DMS79 (cell line): ENCODE measurements at regions not wholly inside any gene's neighbourhood (a gene's known extent, or its start where the extent isn't known, plus 50 kb on each side); places are given as distances from the start of the nearest gene placed in this dataset.

Source experiments
- DNase-seq: peaks from one replicate; lab custom pipeline; 2025; lab: John Stamatoyannopoulos, UW

DNA sequence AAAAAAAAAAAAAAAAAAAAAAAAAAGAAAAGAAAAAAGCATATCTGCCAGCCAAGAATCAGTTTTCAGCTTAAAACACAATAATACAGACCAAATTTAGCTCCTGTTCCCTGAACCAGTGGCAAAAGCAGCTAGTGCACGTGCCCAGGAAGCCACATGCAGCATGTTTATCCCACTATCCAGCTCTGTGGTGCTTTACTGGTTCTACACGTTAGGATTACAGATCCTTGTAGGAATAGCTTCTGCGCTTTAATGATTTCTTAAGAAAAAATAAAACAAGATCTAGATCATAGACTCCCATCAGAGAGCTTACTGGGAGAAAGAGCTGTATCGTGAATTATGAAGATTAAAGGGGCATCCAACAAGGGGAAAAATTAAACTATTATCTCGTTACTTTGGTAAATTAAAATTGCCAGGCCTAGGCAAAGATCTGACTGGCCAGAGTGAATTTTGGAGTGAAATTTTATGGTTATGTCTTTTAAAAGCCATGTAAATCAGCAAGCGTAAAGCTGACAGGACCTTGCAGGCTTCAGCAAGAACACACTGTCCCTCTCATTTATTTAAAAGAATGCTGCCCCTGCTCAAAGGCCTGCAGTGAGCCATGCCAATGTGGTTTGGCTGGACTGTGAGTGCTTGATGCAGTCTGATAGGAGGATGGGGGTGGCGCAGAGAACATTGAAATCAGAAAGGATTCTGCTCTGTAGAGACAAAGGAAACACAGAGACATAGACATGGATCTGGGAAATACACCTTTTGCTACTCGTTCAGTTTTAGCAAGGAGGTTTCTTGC, 177.3 kb upstream of the PHYHIPL start:
- no peak for DNase-seq

DNA sequence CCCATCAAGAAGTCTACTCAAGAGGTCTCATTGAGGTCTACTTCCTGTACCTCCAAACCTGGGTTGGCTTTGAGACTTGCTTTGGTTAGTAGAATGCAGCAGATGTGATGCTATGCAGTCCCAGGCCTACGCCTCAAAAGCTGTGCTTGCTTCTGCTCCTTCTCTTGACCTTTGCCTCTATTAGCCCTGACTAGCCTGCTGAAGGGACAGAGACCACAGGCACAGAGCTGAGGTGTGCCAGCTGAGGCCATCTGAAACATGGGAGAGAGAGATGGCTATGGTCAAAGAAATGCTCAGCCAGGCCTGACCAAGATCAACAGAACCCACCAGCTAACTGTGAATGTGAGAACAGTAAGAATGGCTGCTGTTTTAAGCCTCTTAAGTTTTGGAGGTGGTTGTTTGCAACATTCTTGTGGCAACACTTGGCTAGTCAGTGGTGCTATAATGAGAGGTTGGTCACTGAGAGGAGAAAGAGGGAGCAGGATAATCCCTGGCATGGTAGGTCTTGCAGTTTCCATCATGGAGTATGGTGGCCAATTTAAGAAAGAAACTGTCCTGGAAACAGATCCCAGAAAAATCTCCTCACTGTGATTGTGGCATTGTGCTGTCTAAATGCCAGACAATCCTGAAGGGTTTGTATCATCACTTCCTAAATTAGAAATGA, 176.1 kb upstream of the PHYHIPL start:
- DNase-seq: no peak

DNA sequence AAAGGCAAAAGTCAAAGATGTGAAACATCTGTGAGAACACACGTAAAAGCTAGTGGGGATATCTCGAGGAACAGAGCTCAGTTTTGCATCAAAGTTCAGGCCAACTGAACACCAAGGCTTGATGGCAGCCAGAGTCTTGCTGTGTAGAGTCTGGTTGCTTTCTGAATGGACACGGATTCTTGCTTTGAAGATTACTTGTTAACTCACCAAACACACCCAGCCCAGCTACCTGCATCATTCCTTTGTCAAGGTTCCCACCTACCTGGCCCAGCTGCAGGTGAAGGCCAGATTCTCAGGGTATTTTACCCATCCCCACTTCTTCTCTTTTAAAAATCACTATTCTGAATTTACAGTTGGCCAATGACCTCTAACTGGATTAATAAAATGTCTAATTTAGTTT, 174.4 kb upstream of the PHYHIPL start:
- no peak for DNase-seq

DNA sequence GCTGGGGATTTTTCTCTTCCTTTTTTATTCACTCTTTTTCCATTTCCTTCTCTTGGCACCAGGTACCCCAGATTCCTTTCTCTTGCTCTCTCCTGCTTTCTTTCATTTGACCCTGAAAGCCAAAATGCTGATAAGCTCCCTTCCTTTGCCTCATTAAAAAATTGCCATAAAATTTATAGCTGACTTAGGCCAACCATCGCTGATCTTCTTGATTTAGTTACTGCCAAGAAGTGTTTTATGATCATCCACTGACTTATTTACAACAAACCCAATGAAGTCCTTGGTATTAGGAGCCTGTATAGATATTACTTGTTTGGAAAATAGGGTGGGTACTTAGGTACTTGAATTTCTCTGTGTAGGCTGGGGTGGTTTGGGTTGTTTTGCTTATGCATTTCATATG, 173.2 kb upstream of the PHYHIPL start:
- no peak for DNase-seq

DNA sequence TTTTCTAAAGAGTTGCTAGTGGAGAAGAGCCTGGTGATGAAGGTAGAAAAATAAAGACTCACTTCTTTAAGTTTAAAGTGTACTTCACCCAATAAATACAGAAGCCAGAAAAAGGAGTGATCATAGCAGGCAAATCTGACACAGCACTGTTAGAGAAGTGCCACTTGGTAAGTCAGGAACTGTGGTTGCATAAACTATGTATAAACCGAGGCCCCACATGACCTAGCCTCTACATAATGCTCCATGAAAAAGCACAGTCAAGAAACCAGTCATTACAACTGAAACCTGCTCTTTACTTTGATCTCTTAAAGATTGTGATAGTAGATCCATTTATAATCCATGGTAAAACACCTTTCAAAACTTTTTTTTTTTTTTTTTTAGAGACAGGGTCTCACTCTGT, 172.1 kb upstream of the PHYHIPL start:
- DNase-seq: no peak

DNA sequence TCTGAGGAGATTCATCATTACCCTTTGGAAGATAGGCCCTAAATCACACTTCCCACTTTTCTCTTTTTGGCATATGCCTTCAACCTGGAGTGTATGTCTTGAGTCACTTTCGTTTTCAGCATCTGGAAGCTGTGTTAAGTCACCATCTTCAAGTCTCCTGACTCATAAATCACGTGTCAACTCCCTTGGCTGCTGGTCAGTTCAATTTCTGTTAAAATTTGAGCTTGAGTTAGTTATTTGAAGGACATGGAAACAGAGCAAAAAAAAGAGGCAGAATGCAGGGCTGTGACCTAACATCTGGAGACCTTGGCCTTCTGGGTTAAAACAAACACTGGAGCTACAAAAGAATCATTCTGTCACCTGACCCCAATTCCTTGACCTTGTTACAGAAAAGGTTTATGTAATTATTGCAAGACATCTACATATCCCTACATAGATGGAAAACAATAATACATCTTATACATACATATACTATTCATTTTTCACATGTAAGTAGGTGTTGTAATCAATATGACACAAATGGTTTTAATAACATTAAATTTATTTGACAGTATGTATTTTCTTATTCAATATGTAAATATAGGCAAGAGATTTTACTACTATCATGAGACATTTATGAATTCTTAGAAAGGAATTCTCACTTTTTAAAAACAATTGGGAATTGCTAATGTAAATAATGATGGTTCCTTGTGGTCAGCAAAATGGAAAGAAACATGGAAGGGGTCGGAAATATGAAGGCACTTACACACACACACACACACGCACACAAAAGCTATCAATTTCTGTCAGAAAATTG, 169.7 kb upstream of the PHYHIPL start:
- DNase-seq: no peak

DNA sequence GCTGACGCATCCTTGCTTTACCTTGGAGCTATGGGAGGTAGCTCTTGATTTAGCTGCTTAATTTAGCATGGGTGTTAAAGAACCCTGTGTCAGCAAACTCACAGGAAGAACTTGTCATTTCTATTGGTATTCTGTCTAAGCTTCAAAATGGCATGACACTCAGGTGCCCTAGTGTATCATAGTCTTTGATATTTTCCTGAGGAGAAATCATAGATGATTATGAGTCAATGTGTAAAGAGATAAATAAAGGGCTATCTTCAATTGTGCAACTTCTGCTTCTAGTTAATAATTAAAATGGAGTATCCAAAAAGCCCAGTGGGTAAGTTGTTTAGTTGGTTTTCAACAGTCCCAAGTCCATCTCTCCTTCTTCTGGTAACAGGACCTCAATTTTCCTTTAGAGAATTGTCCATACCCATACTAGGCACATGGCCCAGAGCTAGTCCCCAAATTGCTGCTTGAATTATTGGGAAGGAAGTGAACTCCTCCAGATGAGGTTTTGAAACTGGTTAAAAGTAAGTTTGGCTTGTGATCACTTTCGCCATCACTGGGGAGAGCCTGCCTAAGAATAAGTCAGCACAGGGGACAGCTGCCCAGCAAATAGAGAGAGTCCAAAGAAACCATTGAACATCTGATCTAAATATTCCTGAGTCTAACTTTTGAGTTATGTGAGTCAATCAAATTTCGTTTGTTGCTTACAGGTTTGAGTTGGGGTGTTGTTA, 169.0 kb upstream of the PHYHIPL start:
- no peak for DNase-seq

DNA sequence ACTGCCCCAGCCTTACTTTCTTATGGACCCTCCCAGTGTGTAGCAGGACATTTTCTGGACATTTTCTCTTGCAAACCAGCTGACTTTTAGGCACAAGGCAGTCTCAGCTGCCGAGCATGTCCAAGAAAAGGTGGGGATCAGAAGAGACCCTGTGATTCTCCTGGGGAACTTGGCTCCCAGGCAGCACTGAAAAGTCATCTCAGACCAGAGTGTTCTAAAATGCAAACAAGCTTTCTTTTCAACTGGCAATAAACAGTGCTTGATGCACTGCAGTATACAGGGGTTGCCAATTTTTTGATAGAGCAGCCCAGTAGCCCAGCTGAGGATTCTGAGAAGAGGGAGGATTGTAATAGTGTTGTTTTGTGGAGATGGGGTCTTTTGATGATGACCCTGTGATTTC, 168.0 kb upstream of the PHYHIPL start:
- no peak for DNase-seq

DNA sequence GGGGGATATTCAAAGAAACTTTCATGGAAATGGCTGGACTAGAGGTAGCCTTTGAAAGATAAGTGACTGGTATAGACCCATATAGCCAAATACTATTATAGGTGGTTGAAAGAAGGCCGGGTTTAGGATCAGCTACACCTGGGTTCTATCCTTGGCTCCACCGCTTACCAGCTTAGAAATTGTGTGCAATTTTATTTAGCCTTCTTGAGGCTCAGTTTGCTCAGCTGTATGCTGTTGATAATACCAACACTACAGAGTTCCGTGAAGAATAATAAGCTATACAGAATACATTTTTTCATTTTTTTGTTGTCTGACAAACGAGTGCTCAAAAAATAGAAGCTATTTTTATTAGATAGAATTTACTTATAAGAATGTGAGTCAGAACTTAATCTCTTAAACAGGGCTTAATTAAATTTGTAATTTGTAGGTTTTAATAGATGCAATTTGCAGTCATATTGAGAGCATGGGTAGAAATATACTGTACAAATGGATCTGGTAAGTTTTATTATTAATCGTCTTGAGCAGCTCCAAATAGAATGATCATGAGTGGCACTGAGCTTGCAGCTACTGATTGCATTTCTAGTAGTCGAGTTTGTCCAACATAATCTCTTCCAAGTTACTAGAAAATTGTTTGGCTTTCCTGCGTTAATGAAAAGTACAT, 164.3 kb upstream of the PHYHIPL start:
- no peak for DNase-seq

DNA sequence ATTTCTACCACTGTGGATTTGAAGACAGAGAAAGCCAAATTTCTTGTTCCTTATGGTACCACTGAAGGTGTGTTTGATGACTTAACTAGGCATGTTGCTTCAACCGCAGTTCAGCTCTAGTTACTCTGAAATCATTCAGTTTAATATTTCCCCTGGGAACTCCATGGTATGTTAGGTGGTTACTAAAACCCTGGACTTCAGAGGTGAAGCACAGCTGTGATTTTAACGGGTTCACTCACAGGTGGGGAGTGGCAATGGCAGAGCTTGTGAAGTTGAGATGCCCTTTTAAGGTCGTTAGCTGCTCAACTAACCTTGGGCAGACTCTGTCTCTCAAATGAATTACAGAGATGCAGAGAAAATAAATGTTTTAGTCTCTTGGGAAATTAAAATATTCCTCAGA, 163.6 kb upstream of the PHYHIPL start:
- no peak for DNase-seq

DNA sequence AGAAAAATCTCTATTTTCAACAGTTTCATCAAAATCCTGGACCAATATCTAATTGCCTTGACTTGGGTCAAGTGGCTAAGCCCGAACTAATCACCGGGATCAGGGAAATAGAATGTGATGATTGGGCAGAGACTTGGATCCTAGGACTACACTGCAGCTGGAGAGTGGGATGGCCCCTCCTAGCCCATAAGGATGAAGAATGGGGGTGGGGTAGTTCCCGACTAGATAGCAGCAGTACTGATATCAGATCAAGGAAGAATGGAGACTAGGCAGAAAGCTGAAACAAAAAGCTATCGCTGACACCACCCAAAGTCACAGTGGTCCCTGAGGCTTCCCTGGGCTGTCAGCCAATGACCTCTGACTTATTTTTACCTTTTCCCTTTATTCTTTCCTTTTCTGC, 160.4 kb upstream of the PHYHIPL start:
- no peak for DNase-seq

DNA sequence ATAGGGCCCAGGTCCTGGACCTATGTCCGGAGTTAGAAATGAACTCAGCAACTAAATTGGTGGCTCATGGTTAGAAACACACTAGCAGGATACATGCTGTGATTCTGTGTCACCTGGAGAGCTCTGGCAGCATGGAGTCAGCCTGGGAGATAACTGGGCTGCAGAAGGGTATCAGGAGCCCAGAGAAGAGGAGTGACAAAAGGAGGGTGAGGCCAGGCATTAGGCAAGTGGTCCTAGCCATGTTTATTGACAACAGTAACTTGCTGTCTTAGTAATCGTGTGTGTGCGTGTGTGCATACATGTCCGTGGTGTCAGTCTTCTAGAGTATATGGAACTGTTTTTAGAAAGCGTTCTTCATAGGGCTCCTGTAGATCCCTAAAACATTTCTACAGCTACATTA, 157.5 kb upstream of the PHYHIPL start:
- DNase-seq: no peak

DNA sequence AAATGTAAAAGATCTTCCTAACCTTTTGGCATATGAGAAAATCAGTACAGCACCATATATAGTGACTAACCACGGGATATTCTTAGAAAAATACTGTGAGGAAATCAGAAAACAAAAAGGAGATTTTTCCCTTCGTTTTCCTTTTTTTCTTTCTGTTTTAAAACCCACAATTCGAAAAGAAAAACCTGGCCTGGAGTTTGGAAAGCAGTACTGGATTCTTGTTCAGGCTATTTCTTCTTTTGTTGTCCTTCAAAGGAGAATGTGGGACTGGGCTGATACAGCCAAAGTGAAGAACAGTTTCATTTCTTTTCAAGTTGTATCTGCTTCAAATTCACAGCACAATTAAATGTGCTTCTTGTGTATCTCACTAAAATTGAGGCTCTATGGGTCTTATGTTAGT, 156.8 kb upstream of the PHYHIPL start:
- DNase-seq: no peak

DNA sequence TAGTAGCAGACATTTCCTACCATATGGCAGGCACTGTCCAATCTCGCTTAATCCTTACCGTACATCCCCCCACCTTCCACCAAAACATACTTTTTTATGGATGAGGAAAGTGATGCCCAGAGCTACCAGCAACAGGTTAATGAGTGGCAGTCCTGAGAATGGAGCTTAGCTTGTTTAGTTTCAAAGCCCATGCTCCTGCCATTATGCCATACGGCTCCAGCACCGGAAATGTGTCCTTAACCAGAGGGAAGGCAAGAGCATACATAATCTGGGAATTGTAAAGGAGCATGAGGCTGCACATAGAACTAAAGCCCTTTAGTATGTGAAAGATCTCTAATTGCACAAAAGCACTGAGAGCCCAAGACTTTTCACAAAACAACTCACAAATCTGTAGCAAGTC, 155.9 kb upstream of the PHYHIPL start:
- no peak for DNase-seq

DNA sequence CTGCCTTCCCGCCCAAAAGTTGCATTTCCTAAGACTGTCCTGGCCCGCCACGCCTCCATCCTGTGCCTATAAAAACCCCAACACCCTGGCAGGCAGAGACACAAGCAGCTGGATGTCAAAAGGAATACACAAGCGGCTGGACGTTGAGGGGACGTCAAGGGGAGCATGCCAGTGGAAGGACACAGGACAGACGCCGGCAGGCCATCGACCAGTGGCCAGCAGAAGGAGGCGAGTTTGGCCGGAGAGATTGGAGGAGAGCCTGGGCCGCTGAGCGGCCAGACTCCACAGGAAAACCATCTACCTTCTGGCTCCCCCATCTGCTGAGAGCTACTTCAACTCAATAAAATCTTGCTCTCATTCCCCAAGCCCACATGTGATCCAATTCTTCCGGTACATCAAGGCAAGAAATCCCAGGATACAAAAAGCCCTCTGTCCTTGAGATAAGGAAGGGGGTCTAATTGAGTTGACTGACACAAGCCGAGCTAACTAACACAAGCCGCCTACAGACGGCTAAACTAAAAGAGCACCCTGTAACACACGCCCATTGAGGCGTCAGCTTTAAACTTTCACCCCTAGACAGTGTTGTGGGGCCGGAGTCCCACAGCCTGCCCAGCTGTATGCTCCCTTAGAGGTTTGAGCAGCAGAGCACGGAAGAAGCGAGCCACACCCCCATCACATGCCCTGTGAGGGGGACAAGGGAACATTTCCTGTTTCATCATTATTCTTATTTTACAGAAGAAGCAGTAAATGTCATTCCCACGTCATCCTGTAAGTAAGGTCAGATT, 150.3 kb upstream of the PHYHIPL start:
- no peak for DNase-seq

DNA sequence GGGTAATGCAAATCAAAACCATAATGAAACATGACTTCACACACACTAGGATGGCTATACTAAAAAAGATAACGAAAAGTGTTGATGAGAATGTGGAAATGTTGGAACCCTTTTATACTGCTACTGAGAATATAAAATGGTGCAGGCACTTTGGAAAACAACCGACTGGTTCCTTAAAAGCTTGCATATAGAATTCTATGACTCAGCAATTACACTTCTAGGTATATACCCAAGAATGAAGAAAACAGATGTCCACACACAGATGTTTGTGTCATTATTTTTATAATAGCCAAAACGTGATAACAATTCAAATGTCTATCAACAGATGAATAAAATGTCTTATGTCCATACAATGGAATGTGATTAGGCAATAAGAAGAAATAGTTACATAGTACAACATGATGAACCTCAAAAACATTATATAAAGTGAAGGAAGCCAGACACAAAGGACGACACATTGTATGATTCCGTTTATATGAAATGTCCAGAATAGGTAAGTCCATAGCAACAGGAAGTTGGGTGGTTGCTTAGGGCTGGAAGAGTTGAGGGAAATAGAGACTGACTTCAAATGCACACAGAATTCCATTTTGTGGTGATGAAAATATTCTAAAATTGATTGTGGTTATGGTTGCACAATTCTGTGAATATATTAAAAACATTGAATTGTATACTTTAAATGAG, 148.3 kb upstream of the PHYHIPL start:
- DNase-seq: no peak

DNA sequence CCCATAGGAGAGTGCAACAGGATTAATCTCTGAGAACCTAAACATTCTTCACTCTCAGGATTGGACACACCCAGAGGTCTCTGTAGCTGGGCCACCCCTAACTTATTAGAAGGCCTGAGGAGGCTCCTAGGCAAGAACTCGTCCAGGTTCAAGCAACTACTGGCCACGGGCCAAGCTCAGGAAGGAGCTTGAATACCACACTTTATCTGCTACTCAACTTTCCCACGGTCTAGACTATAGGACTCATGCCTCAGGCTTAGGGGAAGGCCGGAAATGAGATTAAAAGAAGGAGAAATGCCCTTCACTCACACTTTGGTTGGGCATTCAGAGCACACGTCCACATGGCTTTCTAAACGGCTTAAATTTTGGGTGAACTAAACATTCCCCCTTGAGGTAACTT, 142.8 kb upstream of the PHYHIPL start:
- DNase-seq: no peak

DNA sequence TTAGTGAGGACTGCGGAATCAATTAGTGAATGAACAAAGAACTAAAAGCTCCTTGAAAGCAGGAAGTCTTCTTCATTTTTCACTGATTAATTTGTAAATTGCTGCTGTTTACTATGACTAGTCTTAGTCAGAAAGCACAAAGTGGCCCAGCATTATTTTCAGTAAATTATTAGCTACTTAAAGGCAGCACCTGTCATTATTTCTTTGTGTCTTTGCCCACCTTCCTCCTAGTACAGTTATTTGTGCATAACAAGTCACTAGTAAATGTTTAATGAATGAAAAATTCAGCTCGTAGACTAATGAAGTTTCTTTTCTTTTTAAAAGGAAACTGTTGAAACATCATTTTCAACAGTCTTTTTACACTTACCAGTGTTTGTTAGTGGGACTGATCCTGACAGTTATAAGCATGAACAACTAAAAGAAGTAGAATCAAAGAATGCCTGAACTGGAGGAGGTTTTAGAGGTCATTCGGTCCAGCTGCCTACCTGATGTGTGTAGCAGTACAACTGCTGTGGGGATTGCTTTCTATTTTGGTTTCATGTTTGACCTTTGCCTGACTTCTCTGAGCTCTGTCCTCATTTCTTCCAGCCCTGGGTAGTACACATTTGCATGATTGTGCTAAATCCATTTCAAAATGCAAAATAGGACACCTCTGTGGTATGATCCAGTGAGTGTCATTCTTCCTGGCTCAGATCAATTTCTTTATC, 140.0 kb upstream of the PHYHIPL start:
- DNase-seq: no peak

DNA sequence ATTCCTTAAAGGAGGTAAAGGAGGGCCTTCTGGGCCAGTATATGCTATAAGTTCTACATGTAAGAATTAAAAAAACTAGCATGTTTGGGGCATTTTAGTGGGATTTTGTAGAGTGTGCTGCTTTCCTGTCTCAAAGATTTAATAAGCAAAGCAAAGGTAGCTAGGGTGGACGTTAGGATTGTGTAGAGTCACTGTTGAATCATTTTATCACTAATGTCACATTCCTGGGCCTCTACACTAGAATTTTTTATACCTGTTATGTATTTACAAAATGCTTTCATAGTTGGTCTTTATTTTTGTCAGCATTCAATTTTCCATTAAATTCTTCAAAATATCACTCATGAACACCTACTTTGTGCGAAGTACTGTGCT, 139.4 kb upstream of the PHYHIPL start:
- DNase-seq: no peak

DNA sequence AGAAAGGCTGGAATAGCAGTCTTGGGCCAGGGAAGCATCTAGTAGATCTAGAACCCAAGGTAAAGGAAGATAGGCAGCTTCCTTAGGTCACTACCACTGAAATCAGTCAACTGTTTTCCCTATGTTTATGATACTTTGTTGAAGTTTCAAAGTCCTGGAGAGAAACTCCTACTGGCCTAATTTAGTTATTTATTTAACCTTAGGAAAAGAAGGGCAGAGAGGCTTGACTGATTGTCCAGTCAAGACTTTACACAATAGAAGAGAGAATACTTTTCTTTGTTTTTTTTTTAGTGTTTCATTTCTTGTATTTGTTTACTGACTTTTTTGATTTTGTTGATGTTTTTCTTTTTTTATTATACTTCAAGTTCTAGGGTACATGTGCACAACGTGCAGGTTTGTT, 138.9 kb upstream of the PHYHIPL start:
- DNase-seq: no peak
